Lung (tissue), 11 donors: ENCODE measurements at regions not wholly inside any gene's neighbourhood (a gene's known extent, or its start where the extent isn't known, plus 50 kb on each side); places are given as distances from the start of the nearest gene placed in this dataset.

Experiments
- ATAC-seq: fragments of 200-7000 bp; cut with Tn5 transposase; one replicate; pipeline ENCODE4 v1.9.1; 2020; ENCODE audit warnings: moderate number of reproducible peaks; ENCODE audit not compliant: insufficient read depth, low FRiP score
- DNase-seq, 3 donors: peaks; one replicate each; pipeline ENCODE4 v3.0.0-alpha.2; 2013 to 2017
- H3K27ac ChIP-seq, 2 donors: one replicate each; pipeline ENCODE4 v1.5.1; 2013; ENCODE audit warnings: mild to moderate bottlenecking in 2 of 2, moderate library complexity in 2 of 2, control low read depth in 1 of 2, inconsistent platforms in 1 of 2, low read depth in 1 of 2, low read length in 1 of 2
- H3K27me3 ChIP-seq, 3 donors: one replicate each; pipeline ENCODE4 v1.5.1; 2013; ENCODE audit warnings: low read length in 2 of 3; ENCODE audit not compliant: control insufficient read depth in 3 of 3, insufficient read depth in 3 of 3
- H3K36me3 ChIP-seq, 4 donors: one replicate each; pipeline ENCODE4 v1.5.1; 2013; ENCODE audit warnings: low read length in 4 of 4, mild to moderate bottlenecking in 1 of 4, moderate library complexity in 1 of 4; ENCODE audit not compliant: control insufficient read depth in 4 of 4, insufficient read depth in 4 of 4
- H3K4me1 ChIP-seq, 5 donors: one replicate each; pipeline ENCODE4 v1.5.1; 2013; ENCODE audit warnings: low read length in 5 of 5, mild to moderate bottlenecking in 2 of 5, moderate library complexity in 1 of 5; ENCODE audit not compliant: control insufficient read depth in 5 of 5, insufficient read depth in 5 of 5
- H3K4me3 ChIP-seq: one replicate; pipeline ENCODE4 v1.5.1; 2013; ENCODE audit warnings: mild to moderate bottlenecking, control low read depth, moderate library complexity
- H3K9ac ChIP-seq, 2 donors: one replicate each; pipeline ENCODE4 v1.5.1; 2013; ENCODE audit warnings: low read length in 2 of 2, control low read depth in 1 of 2; ENCODE audit not compliant: insufficient read depth in 1 of 2
- H3K9me3 ChIP-seq, 4 donors: one replicate each; pipeline ENCODE4 v1.5.1; 2013; ENCODE audit warnings: low read length in 3 of 4, mild to moderate bottlenecking in 1 of 4, moderate library complexity in 1 of 4; ENCODE audit not compliant: control insufficient read depth in 4 of 4, insufficient read depth in 3 of 4
- WGBS, 2 donors: extraction: QIAGEN DNeasy Blood & Tissue Kit; methylation state at CpG; one replicate each; pipeline ENCODE4 v1.1.7; 2013; 5-methylcytosine and 5-hydroxymethylcytosine counted together
- TF ChIP-seq, protein P1 (sequence below): IDR thresholded peaks from 2 replicates; pipeline ENCODE4 v1.5.1; 2012; ENCODE audit warnings: mild to moderate bottlenecking; ENCODE audit errors: control extremely low read depth, extremely low read depth
- donor health status: control.
- donor health status: control.
- donor health status: Bipolar disorder and iron deficiency.
- donor health status: healthy.
- donor health status: DM: yes; HTN: yes; CAD: no.

GRCh38 chr12:33012226-33012625 is 115.6 kb upstream of the PKP2 start:
- TF ChIP-seq, protein P1, sequence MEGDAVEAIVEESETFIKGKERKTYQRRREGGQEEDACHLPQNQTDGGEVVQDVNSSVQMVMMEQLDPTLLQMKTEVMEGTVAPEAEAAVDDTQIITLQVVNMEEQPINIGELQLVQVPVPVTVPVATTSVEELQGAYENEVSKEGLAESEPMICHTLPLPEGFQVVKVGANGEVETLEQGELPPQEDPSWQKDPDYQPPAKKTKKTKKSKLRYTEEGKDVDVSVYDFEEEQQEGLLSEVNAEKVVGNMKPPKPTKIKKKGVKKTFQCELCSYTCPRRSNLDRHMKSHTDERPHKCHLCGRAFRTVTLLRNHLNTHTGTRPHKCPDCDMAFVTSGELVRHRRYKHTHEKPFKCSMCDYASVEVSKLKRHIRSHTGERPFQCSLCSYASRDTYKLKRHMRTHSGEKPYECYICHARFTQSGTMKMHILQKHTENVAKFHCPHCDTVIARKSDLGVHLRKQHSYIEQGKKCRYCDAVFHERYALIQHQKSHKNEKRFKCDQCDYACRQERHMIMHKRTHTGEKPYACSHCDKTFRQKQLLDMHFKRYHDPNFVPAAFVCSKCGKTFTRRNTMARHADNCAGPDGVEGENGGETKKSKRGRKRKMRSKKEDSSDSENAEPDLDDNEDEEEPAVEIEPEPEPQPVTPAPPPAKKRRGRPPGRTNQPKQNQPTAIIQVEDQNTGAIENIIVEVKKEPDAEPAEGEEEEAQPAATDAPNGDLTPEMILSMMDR: no peak
- WGBS, 2 donors: 35 to 56% methylated on average over 3 of the region's 3 CpGs
- Histone ChIP-seq H3K27ac (no peak overlapping the region), H3K9ac (no peak overlapping the region), H3K4me3 (no peak overlapping the region), H3K4me1 (no peaks in the 10 kb centered on the region), H3K9me3 (peaks cover 0 to 5% (median 2%) of the 10 kb centered on the region in 4 donors), H3K36me3 (no peaks in the 10 kb centered on the region), H3K27me3 (no peaks in the 10 kb centered on the region)
- DNase-seq (peak in 1 of 3 donors; percentile 5), ATAC-seq (no peak)

- no peak for DNase-seq
Observed at GRCh38 chr12:33006106-33006505, 109.5 kb upstream of the PKP2 start.

GRCh38 chr12:33000016-33000415 is 103.4 kb upstream of the PKP2 start:
- no peaks in the 10 kb centered on the region for H3K27me3 ChIP-seq
- H3K4me3 ChIP-seq: no peak overlapping the region
- H3K4me1 ChIP-seq: no peaks in the 10 kb centered on the region
- DNase-seq (no peak), ATAC-seq (no peak)
- no peaks in the 10 kb centered on the region for H3K9me3 ChIP-seq
- no peak overlapping the region for H3K27ac ChIP-seq
- H3K9ac ChIP-seq: no peak overlapping the region
- TF ChIP-seq, protein P1: no peak
- WGBS, 2 donors: 71 to 78% methylated on average over 2 of the region's 2 CpGs
- no peaks in the 10 kb centered on the region for H3K36me3 ChIP-seq

More at GRCh38 chr12:33006106-33006505, 109.5 kb upstream of the PKP2 start:
- no peaks in the 10 kb centered on the region for H3K4me1 ChIP-seq
- TF ChIP-seq, protein P1: no peak
- H3K9me3 ChIP-seq: peaks cover 0 to 3% (median 0%) of the 10 kb centered on the region in 4 donors
- ATAC-seq: no peak
- H3K4me3 ChIP-seq: no peak overlapping the region
- H3K27ac ChIP-seq: no peak overlapping the region
- H3K27me3 ChIP-seq: no peaks in the 10 kb centered on the region
- no peak overlapping the region for H3K9ac ChIP-seq
- WGBS, 2 donors: 54 to 67% methylated on average over 1 of the region's 1 CpG
- no peaks in the 10 kb centered on the region for H3K36me3 ChIP-seq

DNA sequence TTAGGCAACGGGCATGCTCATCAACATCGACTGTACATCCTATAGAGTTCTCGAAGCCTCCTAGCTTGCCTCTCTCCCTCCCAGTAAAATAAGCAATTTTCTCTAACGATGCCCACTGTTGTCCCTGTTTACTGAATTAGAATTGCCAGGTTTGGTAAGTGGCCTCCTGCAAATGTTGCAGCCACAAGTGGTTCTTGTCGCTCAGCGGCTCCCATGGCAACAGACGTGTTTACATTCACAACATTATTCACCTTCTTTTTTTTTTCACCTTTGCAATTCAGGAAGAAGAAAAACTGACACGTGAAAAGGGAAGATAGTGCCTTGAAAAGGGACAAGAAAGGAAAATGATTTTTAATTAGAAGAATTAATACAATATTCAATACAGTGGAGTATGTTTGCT is 100.9 kb upstream of the PKP2 start:
- Histone ChIP-seq H3K9ac (no peak overlapping the region), H3K4me1 (no peaks in the 10 kb centered on the region), H3K36me3 (no peaks in the 10 kb centered on the region), H3K27me3 (no peaks in the 10 kb centered on the region), H3K27ac (no peak overlapping the region), H3K9me3 (no peaks in the 10 kb centered on the region), H3K4me3 (no peak overlapping the region)
- TF ChIP-seq, protein P1: no peak
- ATAC-seq (no peak), DNase-seq (peak in 1 of 3 donors; percentile 10)
- 51 to 61% methylated on average over 8 of the region's 8 CpGs for WGBS, 2 donors
